ENCODE measurements at regions not wholly inside any gene's neighbourhood (a gene's known extent, or its start where the extent isn't known, plus 50 kb on each side); places are given as distances from the start of the nearest gene placed in this dataset.

DNA sequence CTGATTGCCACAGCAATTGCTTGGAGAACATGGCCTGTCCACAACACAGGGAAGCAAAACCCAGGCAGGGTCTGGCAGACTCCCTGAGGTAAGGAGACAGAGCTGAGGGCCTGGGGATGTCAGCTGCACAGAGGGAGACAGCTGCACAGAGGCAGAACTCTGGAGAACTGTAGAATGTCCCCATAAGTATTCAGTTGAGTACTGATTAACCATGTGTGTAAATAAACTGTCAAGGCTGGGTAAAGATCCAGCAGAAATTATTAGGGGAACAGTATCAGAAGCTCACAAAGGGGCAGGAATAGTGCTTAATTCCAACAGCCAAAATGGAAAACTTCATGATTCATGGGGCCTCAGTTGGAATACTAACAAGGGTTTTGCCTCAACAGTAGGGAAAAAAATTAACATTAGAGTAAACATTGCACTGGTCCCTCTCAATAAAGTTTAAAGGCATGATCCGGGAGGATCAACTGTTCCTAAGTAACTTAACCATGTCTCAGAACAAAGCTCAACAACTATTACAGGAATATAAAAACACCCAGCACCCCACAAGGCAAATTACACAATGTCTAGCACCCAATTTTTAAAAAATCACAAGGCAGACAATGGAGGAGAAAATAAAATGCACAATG is 201.3 kb upstream of the RASSF8 start:
- no peak for TF ChIP-seq CTCF (IDR thresholded peaks at IDR 0.05; ENCODE audit: low read length, missing control alignments)
- H3K4me3 ChIP-seq (replicated peaks; ENCODE audit: low read depth, low read length) = no peak overlapping the region
- DNase-seq (ENCODE audit: low read depth) = no peak

DNA sequence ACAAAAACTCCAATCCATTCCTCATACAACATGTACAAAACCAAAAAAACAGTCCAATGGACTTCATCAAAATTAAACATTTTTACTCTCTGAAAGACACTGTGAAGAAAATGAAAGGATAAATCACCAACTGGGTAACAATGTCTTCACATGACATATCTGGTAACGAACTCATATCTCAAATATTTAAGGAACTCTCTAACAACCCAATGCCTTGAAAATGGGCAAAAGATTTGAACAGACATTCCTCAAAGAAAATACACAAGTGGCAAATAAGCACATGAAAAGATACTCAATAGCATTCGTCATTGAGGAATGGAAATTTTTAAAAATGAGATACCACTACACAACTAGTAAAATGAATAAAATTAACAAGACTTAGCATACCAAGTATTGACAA is 198.7 kb upstream of the RASSF8 start:
- peak; percentile 7 for DNase-seq (ENCODE audit: low read depth)
- H3K4me3 ChIP-seq (replicated peaks; ENCODE audit: low read depth, low read length) = no peak overlapping the region
- TF ChIP-seq CTCF (IDR thresholded peaks at IDR 0.05; ENCODE audit: low read length, missing control alignments) = no peak

GRCh38 chr12:25761356-25761755 is 197.1 kb upstream of the RASSF8 start:
- no peak for TF ChIP-seq CTCF (IDR thresholded peaks at IDR 0.05; ENCODE audit: low read length, missing control alignments)
- DNase-seq (ENCODE audit: low read depth) = no peak
- H3K4me3 ChIP-seq (replicated peaks; ENCODE audit: low read depth, low read length) = no peak overlapping the region

DNA sequence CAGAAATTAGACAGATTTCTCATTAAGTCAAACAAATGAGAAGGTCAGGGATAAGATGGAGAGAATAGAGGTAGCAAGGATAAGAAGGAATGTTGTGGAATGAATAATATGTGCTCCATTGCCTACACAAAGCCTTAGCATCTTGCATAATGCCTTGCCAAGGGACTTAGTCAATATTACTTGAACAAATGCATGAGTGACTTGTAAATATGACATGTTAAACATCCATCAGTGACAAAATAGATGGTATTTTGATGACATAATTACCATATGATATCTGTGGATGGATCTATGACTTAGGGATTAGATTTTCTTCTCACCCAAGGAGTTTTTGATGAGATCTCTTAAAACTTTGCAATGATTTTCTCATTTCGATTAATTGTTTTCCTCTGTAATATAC is 194.1 kb upstream of the RASSF8 start:
- no peak overlapping the region for H3K4me3 ChIP-seq (replicated peaks; ENCODE audit: low read depth, low read length)
- TF ChIP-seq CTCF (IDR thresholded peaks at IDR 0.05; ENCODE audit: low read length, missing control alignments) = no peak
- no peak for DNase-seq (ENCODE audit: low read depth)

DNA sequence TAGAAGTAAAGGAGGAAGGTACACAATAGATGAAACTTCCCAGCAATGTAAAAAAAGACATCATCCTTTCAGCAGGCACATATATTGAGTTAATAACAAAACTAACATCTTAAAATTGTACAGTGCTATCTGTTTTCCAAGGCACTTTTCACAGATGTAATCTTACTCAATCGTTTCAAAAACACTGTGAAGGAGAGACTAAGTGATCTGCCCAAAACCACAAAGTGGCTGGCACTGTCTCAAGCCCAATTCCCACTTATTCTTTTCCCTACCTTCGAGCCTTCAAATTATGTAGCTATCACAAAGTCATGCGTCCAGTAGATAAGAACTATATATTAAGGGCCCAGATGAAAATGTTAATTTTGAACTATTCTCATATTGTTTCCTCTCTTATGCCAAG is 193.6 kb upstream of the RASSF8 start:
- TF ChIP-seq CTCF (IDR thresholded peaks at IDR 0.05; ENCODE audit: low read length, missing control alignments) = no peak
- no peak overlapping the region for H3K4me3 ChIP-seq (replicated peaks; ENCODE audit: low read depth, low read length)
- DNase-seq (ENCODE audit: low read depth) = peak; percentile 52

DNA sequence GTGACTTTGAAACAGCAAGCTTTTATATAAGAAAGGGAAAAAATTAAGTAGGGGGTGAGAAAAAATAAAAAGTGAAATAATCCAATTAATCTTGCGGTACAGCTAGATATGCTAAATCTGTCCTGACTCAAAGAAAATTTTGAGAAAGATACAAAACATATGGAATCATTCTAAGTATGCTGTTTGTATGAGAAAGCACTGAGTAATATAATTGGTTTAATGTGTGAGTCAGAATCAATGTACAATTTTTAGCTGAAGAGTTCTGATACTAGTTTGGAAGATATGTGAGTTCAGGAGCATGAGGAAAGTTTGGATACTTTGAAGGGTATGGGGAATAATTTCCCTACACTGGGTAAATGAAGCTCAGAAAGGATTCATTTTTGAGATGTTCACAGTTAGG is 190.9 kb upstream of the RASSF8 start:
- DNase-seq (ENCODE audit: low read depth) = no peak
- H3K4me3 ChIP-seq (replicated peaks; ENCODE audit: low read depth, low read length) = no peak overlapping the region
- no peak for TF ChIP-seq CTCF (IDR thresholded peaks at IDR 0.05; ENCODE audit: low read length, missing control alignments)

- no peak for DNase-seq (ENCODE audit: low read depth)
- no peak for TF ChIP-seq CTCF (IDR thresholded peaks at IDR 0.05; ENCODE audit: low read length, missing control alignments)
- no peak overlapping the region for H3K4me3 ChIP-seq (replicated peaks; ENCODE audit: low read depth, low read length)
Measured at GRCh38 chr12:25768151-25768550, 190.3 kb upstream of the RASSF8 start.

All from fibroblast of pulmonary artery (primary cell).